SK-N-DZ (cell line): ENCODE measurements at regions not wholly inside any gene's neighbourhood (a gene's known extent, or its start where the extent isn't known, plus 50 kb on each side); places are given as distances from the start of the nearest gene placed in this dataset.
"Not testable (repeated sequence)": the region's sequence is repeated elsewhere in the genome, so short reads cannot be mapped to it uniquely, and the experiment has no call there.

Experiments
- DNase-seq: peaks from one replicate; pipeline ENCODE4 v3.0.0-alpha.2; 2015; ENCODE audit warnings: low spot score

DNA sequence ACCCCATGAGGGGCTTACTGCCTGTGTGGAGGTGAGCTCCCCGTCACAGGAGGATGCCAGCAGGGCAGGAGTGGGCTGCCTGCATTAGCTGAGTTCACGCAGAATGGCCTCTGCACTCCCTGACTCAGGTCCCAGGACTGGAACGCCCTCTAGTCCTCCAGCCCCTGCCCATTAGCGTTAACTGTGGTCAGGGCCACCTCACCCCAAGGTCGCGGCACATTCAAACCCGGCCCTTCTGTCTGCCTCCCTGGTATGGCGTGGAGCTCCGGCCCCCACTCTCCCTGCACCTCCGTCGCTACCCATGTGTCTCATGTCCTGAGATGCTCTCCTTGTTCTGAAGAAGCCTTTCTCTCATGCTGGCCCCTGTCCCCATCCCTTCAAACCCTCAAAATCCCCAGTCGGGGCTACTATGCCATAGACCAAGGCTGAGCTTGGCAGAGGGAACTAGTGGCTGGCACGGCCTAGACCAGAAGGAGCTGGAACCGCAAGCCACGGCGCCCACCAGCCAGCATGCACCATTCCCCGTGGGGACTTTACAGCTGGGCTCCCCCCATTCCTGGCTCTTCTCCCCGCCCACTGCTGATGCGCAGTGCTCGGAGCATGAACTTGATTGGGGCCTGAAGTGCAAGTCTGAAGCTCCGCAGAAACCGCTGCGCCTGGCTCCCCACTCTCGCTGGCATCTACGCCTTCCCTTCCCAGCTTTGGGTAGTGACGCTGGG, 79.5 kb upstream of the RTL6 start:
- DNase-seq: no peak

- DNase-seq: no peak
Observed at GRCh38 chr22:44576311-44577260, 78.6 kb upstream of the RTL6 start.

DNA sequence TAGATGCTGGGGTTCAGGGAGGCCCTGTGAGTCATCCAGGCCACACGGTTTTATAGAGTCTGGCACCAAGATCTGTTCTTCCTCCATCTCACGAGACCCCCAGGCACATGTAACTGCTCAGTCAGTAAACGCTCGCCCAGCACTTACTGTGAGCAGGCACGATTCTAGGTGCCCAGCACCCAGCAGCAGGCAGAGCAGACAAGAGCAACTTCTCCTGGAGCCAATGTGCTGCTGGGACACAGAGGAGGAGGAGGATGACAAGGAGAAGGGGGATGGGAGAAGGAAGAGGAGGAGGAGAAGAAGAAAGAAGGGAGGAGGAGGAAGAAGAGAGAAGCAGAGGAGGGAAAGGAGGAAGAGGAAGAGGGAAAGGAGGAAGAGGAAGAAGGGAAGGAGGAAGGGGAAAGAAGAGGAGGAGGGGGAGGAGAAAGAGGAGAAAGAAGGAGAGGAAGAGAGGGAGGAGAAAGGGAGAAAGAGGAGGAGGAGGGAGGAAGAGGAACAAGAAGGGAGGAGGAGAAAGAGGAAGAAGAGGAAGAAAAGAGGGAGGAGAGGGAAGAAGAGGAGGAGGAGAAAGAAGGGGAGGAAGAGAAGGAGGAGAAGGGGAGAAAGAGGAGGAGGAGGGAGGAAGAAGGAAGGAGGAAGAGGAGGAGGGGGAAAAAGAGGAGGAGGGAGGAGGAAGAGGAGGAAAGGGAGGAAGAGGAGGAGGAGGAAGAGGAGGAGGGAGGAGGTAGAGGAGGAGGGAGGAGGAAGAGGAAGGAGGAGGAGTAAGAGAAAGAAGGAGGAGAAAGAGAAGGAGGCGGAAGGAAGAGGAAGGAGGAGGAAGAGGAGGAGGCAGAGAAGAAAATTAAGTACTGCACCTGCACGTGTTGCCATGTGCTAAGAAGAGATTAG, 77.6 kb upstream of the RTL6 start:
- no peak for DNase-seq

DNA sequence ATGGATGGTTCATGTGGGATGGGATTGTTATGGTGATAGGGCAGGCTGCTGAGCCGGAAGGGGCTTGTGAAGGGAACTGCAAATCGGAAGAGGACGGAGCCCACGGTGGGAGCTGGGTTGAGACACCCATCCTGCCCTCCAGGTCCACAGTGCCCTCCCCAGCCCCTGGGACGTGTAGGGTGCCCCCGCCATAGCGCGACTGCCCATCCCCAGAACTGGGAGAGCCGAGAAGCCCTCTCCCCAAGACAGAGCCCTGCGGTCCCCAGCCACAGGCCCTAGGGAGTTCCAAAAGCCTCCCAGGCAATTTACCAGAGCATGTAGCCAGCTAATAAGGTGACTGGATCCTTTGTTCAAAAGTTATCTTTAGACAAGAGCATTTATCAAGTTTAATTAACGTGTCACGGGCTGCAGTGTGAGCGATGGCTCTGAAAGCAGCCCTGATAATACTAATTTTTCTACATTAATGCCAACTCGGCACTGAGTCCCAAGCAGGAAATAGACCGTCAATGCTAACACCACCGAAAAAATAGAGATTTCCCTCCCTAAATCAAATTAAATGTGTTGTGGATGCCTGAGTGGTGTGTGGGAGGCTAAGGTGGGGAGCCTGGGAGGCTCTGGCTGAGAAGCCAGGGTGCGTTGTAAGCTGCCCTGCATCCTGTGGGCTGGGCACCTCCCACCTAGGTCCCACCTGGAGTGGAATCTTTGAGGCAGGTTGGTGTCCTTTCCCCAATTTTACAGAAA, 76.8 kb upstream of the RTL6 start:
- DNase-seq: no peak

DNA sequence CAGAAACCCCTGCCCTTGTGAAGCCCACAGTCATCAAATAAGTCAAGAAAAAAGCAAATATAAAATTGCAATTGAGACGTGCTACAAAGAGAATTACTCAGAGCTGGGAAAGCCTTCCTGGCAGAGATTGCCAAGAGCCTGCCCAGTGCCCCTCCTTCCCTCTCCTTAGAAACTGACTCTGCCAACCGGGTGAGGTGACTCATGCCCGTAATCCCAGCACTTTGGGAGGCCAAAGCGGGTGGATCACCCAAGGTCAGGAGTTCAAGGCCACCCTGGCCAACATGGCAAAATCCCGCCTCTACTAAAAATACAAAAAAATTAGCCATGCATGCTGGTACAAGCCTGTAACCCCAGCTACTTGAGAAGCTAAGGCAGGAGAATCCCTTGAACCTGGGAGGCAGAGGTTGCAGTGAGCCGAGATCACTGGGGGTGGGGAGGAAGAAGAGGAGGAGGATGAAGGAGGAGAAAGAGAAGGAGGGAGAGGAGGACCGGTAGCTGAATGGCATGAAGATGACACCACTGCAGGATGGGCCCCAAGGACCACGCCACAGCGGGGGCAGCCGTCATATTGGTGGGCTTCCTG, 76.1 kb upstream of the RTL6 start:
- no peak for DNase-seq

DNA sequence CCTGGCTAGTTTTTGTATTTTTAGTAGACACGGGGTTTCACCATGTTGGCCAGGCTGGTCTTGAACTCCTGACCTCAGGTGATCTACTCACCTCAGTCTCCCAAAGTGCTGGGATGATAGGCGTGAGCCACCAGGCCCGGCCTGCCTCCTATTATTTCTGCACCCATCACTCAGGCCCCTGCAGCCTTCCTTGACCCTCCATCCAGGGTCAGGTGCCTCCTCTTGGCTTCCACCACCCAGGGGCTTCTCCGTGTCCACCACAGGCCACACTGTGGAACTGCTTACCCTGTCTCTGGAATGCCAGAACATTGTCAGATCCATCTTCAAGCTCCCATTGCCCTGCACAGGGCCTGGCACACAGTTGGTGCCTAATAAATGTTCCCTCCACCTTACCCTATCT, 75.4 kb upstream of the RTL6 start:
- DNase-seq: no peak

GRCh38 chr22:44572414-44573207, 74.6 kb upstream of the RTL6 start:
- no peak for DNase-seq

GRCh38 chr22:44571566-44572413, 73.8 kb upstream of the RTL6 start:
- no peak for DNase-seq

- DNase-seq: no peak
Observed at GRCh38 chr22:44570476-44571445, 72.7 kb upstream of the RTL6 start.

- DNase-seq: no peak
Observed at GRCh38 chr22:44569561-44569991, 71.5 kb upstream of the RTL6 start.

- DNase-seq: no peak
Observed at GRCh38 chr22:44567846-44568493, 69.9 kb upstream of the RTL6 start.

DNA sequence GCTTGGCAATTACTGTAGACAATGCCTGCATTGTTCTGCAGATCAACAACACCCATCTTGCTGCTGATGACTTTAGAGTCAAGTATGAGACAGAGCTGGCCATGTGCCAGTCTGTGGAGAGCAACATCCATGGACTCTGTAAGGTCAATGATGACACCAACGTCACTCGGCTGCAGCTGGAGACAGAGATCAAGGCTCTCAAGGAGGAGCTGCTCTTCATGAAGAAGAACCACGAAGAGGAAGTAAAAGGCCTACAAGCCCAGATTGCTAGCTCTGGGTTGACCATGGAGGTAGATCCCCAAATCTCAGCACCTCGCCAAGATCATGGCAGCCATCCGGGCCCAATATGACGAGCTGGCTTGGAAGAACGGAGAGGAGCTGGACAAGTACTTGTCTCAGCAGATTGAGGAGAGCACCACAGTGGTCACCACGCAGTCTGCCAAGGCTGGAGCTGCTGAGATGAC, 69.4 kb upstream of the RTL6 start:
- DNase-seq: not testable (repeated sequence)

GRCh38 chr22:44566911-44567310, 68.9 kb upstream of the RTL6 start:
- no peak for DNase-seq

GRCh38 chr22:44562651-44563050, 64.6 kb upstream of the RTL6 start:
- not testable (repeated sequence) for DNase-seq

DNA sequence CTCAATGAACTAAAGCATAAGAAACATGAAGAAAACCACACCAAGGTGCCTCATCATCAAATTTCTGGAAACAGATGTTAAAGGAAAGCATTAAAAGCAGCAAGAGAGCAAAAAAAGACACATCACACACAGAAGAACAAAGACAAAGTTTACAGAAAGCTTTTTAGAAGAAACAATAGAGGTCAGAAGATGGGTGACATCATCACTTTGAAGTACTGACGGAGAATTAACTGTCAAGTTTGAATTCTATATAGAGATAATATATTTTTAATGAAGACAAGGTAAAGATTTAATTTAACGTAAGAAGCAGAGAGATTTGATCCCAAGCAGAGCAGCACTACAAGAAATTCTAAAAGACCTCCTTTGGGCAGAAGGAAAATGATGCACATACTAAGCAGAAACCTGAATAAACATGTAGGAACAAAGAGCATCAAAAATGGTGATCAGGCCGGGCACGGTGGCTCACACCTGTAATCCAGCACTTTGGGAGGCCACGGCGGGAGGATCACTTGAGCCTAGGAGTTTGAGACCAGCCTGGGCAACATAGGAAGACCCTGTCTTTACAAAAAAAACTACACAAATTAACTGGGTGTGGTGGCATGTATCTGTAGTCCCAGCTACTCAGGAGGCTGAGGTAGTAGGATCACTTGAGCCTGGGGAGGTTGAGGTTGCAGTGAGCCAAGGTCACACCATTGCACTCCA, 63.3 kb upstream of the RTL6 start:
- DNase-seq: no peak

- DNase-seq: not testable (repeated sequence)
Observed at GRCh38 chr22:44558671-44559070, 60.6 kb upstream of the RTL6 start.
